Liver (tissue), 8 donors: ENCODE measurements at regions not wholly inside any gene's neighbourhood (a gene's known extent, or its start where the extent isn't known, plus 50 kb on each side); places are given as distances from the start of the nearest gene placed in this dataset.

Source experiments
- DNase-seq: peaks from one replicate; pipeline ENCODE4 v3.0.0-alpha.2; 2017; ENCODE audit warnings: low spot score
- H3K27ac ChIP-seq, 2 donors: one replicate each; pipeline ENCODE4 v1.7.0; 2013; ENCODE audit warnings: inconsistent platforms in 2 of 2, low read length in 2 of 2, control low read depth in 1 of 2, low read depth in 1 of 2, mild to moderate bottlenecking in 1 of 2
- H3K27me3 ChIP-seq, 4 donors: one replicate each; pipeline versions ENCODE4 v1.6.1 to v1.7.0; 2013; ENCODE audit warnings: low read length in 3 of 4, inconsistent platforms in 1 of 4, mild to moderate bottlenecking in 1 of 4, moderate library complexity in 1 of 4; ENCODE audit not compliant: control insufficient read depth in 4 of 4, insufficient read depth in 4 of 4
- H3K36me3 ChIP-seq, 4 donors: one replicate each; pipeline versions ENCODE4 v1.6.1 to v1.7.0; 2013; ENCODE audit warnings: low read length in 3 of 4, mild to moderate bottlenecking in 3 of 4, low read depth in 1 of 4, moderate library complexity in 1 of 4; ENCODE audit not compliant: control insufficient read depth in 4 of 4, insufficient read depth in 3 of 4
- H3K4me1 ChIP-seq, 4 donors: one replicate each; pipeline versions ENCODE4 v1.6.1 to v1.7.0; 2013; ENCODE audit warnings: low read length in 3 of 4, mild to moderate bottlenecking in 3 of 4, moderate library complexity in 1 of 4; ENCODE audit not compliant: control insufficient read depth in 4 of 4, insufficient read depth in 4 of 4
- H3K4me3 ChIP-seq, 3 donors: one replicate each; pipeline versions ENCODE4 v1.6.1 to v1.7.0; 2013; ENCODE audit warnings: low read length in 3 of 3, control low read depth in 1 of 3, low read depth in 1 of 3, mild to moderate bottlenecking in 1 of 3
- H3K9ac ChIP-seq, 2 donors: one replicate each; pipeline ENCODE4 v1.7.0; 2013; ENCODE audit warnings: low read length in 2 of 2, mild to moderate bottlenecking in 2 of 2, moderate library complexity in 2 of 2, control low read depth in 1 of 2, low read depth in 1 of 2
- H3K9me3 ChIP-seq, 4 donors: one replicate each; pipeline versions ENCODE4 v1.6.1 to v1.7.0; 2013; ENCODE audit warnings: low read length in 3 of 4; ENCODE audit not compliant: control insufficient read depth in 4 of 4
- FOXA1 ChIP-seq: IDR thresholded peaks from 2 replicates; pipeline ENCODE4 v1.6.1; 2016; ENCODE audit warnings: antibody characterized with exemption
- FOXA2 ChIP-seq: IDR thresholded peaks from 2 replicates; pipeline ENCODE4 v1.6.1; 2016; ENCODE audit warnings: antibody characterized with exemption
- GABPA ChIP-seq, 2 donors: IDR thresholded peaks in 1 of 2; conservative IDR thresholded peaks in 1 of 2; 2 replicates each; pipeline ENCODE4 v1.6.1; 2016; ENCODE audit warnings: antibody characterized with exemption in 2 of 2, mild to moderate bottlenecking in 1 of 2, moderate library complexity in 1 of 2
- HNF4A ChIP-seq, 2 donors: conservative IDR thresholded peaks; 2 replicates each; pipeline ENCODE4 v1.6.1; 2016; ENCODE audit warnings: antibody characterized with exemption in 2 of 2, mild to moderate bottlenecking in 2 of 2
- HNF4G ChIP-seq: IDR thresholded peaks from 2 replicates; pipeline ENCODE4 v1.6.1; 2016; ENCODE audit warnings: antibody characterized with exemption
- NR2F2 ChIP-seq: IDR thresholded peaks from 2 replicates; pipeline ENCODE4 v1.6.1; 2016; ENCODE audit warnings: antibody characterized with exemption
- RAD21 ChIP-seq, 2 donors: IDR thresholded peaks; 2 replicates each; pipeline ENCODE4 v1.6.1; 2016; ENCODE audit warnings: antibody characterized with exemption in 2 of 2, mild to moderate bottlenecking in 2 of 2
- RXRA ChIP-seq, 2 donors: IDR thresholded peaks; 2 replicates each; pipeline ENCODE4 v1.6.1; 2017 to 2018; ENCODE audit warnings: antibody characterized with exemption in 2 of 2, mild to moderate bottlenecking in 1 of 2
- SP1 ChIP-seq: IDR thresholded peaks from 2 replicates; pipeline ENCODE4 v1.6.1; 2018; ENCODE audit warnings: antibody characterized with exemption, mild to moderate bottlenecking
- YY1 ChIP-seq: IDR thresholded peaks from 2 replicates; pipeline ENCODE4 v1.6.1; 2016; ENCODE audit warnings: antibody characterized with exemption, mild to moderate bottlenecking
- WGBS: extraction: QIAGEN DNeasy Blood & Tissue Kit; methylation state at CpG from one replicate; pipeline ENCODE4 v1.1.7; 2013; 5-methylcytosine and 5-hydroxymethylcytosine counted together
- TF ChIP-seq, protein P1 (sequence below): IDR thresholded peaks from 2 replicates; pipeline ENCODE4 v1.6.1; 2016; ENCODE audit warnings: antibody characterized with exemption
- TF ChIP-seq, protein P2 (sequence below): IDR thresholded peaks from 2 replicates; pipeline ENCODE4 v1.6.1; 2016; ENCODE audit warnings: antibody characterized with exemption
- TF ChIP-seq, protein P3 (sequence below): IDR thresholded peaks from 2 replicates; pipeline ENCODE4 v1.6.1; 2016; ENCODE audit warnings: antibody characterized with exemption
- TF ChIP-seq, protein P4 (sequence below): fragments of 150-350 bp; IDR thresholded peaks from 2 replicates; pipeline ENCODE4 v1.5.1; 2017; ENCODE audit warnings: improper control_type of control experiment, low read depth, low read length; ENCODE audit not compliant: missing input control
- TF ChIP-seq, protein P5 (sequence below): IDR thresholded peaks from 2 replicates; pipeline ENCODE4 v1.6.1; 2016; ENCODE audit warnings: antibody characterized with exemption, mild to moderate bottlenecking
- donor health status: healthy.
- donor health status: healthy.
- donor health status: healthy.
- donor health status: healthy.
- donor health status: healthy.

DNA sequence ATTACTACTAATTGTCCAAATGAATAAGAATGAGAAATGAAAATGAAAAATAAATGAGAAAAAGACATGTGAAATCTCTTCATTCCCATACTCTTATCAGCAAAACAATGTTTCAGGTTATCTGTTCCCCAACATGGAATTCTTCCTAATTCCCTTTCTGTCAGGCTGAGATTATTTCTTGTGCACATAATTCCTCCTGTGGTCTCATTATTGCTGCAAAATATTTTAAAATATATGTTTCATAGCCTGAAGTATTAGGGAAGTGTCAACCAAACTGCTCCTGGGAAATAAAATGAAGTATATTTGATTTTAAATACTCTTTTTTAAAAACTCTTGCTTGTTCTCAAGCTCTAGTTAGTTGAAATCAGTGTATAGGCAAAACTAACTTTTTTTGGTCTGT is 314.9 kb downstream of the USP25 start:
- TF ChIP-seq FOXA1 = no peak
- TF ChIP-seq, protein P1, sequence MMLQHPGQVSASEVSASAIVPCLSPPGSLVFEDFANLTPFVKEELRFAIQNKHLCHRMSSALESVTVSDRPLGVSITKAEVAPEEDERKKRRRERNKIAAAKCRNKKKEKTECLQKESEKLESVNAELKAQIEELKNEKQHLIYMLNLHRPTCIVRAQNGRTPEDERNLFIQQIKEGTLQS = no peak
- TF ChIP-seq FOXA2 = no peak
- TF ChIP-seq, protein P2, sequence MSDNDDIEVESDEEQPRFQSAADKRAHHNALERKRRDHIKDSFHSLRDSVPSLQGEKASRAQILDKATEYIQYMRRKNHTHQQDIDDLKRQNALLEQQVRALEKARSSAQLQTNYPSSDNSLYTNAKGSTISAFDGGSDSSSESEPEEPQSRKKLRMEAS = no peak
- no peak for TF ChIP-seq SP1
- no peak for TF ChIP-seq HNF4G
- no peak for TF ChIP-seq NR2F2
- no peak for TF ChIP-seq GABPA (IDR thresholded peaks at IDR 0.05 in 1 of 2, conservative IDR thresholded peaks at IDR 0.05 in 1 of 2)
- H3K4me3 ChIP-seq = no peak overlapping the region

DNA sequence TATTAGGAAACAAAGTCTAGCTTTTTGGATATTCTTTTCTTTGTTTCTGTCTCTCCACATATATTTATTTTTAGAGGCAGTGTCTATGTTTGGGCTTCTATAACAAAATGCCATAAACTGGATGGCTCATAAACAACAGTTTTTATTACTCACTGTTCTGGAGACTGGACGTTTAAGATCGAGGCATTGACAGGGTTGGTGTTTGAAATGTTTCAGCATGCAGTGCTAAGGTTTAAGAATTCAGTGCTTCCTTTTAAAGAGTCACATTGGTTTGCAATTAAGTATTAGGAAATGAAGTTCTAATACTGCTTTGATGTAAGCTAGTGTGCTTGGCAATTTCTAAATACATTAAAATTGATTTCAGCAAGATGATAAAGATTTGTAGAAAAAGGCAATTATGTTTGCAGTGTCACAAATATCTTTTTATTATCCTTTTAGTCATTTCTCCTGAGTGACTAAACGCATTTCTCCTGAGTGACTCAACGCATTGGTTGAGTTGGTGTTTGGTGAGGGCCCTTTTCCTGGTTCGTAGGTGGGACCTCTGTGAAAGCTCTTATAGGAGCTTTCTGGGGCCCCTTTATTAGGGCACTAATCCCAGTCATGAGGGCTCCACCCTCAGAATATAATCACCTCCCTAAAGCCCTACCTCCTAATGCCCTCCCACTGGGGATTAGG is 317.0 kb downstream of the USP25 start:
- Histone ChIP-seq H3K4me3 (no peak overlapping the region), H3K9ac (no peak overlapping the region), H3K27ac (no peak overlapping the region), H3K36me3 (no peaks in the 10 kb centered on the region), H3K27me3 (no peaks in the 10 kb centered on the region), H3K4me1 (no peaks in the 10 kb centered on the region), H3K9me3 (no peaks in the 10 kb centered on the region)
- WGBS = 91% methylated on average over 5 of the region's 5 CpGs
- no peak for DNase-seq
- TF ChIP-seq RXRA (IDR thresholded peaks at IDR 0.05) (no peak), RAD21 (IDR thresholded peaks at IDR 0.05) (no peak), GABPA (IDR thresholded peaks at IDR 0.05 in 1 of 2, conservative IDR thresholded peaks at IDR 0.05 in 1 of 2) (no peak), HNF4G (no peak), HNF4A (conservative IDR thresholded peaks at IDR 0.05) (no peak), FOXA2 (no peak), FOXA1 (no peak), YY1 (no peak), NR2F2 (no peak)
- TF ChIP-seq, protein P3, sequence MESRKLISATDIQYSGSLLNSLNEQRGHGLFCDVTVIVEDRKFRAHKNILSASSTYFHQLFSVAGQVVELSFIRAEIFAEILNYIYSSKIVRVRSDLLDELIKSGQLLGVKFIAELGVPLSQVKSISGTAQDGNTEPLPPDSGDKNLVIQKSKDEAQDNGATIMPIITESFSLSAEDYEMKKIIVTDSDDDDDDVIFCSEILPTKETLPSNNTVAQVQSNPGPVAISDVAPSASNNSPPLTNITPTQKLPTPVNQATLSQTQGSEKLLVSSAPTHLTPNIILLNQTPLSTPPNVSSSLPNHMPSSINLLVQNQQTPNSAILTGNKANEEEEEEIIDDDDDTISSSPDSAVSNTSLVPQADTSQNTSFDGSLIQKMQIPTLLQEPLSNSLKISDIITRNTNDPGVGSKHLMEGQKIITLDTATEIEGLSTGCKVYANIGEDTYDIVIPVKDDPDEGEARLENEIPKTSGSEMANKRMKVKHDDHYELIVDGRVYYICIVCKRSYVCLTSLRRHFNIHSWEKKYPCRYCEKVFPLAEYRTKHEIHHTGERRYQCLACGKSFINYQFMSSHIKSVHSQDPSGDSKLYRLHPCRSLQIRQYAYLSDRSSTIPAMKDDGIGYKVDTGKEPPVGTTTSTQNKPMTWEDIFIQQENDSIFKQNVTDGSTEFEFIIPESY = no peak
- TF ChIP-seq, protein P1 = no peak
- TF ChIP-seq, protein P2 = no peak
- TF ChIP-seq, protein P4, sequence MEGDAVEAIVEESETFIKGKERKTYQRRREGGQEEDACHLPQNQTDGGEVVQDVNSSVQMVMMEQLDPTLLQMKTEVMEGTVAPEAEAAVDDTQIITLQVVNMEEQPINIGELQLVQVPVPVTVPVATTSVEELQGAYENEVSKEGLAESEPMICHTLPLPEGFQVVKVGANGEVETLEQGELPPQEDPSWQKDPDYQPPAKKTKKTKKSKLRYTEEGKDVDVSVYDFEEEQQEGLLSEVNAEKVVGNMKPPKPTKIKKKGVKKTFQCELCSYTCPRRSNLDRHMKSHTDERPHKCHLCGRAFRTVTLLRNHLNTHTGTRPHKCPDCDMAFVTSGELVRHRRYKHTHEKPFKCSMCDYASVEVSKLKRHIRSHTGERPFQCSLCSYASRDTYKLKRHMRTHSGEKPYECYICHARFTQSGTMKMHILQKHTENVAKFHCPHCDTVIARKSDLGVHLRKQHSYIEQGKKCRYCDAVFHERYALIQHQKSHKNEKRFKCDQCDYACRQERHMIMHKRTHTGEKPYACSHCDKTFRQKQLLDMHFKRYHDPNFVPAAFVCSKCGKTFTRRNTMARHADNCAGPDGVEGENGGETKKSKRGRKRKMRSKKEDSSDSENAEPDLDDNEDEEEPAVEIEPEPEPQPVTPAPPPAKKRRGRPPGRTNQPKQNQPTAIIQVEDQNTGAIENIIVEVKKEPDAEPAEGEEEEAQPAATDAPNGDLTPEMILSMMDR = no peak
- TF ChIP-seq, protein P5, sequence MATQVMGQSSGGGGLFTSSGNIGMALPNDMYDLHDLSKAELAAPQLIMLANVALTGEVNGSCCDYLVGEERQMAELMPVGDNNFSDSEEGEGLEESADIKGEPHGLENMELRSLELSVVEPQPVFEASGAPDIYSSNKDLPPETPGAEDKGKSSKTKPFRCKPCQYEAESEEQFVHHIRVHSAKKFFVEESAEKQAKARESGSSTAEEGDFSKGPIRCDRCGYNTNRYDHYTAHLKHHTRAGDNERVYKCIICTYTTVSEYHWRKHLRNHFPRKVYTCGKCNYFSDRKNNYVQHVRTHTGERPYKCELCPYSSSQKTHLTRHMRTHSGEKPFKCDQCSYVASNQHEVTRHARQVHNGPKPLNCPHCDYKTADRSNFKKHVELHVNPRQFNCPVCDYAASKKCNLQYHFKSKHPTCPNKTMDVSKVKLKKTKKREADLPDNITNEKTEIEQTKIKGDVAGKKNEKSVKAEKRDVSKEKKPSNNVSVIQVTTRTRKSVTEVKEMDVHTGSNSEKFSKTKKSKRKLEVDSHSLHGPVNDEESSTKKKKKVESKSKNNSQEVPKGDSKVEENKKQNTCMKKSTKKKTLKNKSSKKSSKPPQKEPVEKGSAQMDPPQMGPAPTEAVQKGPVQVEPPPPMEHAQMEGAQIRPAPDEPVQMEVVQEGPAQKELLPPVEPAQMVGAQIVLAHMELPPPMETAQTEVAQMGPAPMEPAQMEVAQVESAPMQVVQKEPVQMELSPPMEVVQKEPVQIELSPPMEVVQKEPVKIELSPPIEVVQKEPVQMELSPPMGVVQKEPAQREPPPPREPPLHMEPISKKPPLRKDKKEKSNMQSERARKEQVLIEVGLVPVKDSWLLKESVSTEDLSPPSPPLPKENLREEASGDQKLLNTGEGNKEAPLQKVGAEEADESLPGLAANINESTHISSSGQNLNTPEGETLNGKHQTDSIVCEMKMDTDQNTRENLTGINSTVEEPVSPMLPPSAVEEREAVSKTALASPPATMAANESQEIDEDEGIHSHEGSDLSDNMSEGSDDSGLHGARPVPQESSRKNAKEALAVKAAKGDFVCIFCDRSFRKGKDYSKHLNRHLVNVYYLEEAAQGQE = no peak

More for the DNA sequence above, 314.9 kb downstream of the USP25 start:
- H3K27ac ChIP-seq = no peak overlapping the region
- no peaks in the 10 kb centered on the region for H3K4me1 ChIP-seq
- H3K27me3 ChIP-seq = no peaks in the 10 kb centered on the region
- H3K9me3 ChIP-seq = no peaks in the 10 kb centered on the region
- H3K9ac ChIP-seq = no peak overlapping the region
- H3K36me3 ChIP-seq = no peaks in the 10 kb centered on the region
- no peak for DNase-seq
